ENCODE measurements at regions not wholly inside any gene's neighbourhood (a gene's known extent, or its start where the extent isn't known, plus 50 kb on each side); places are given as distances from the start of the nearest gene placed in this dataset.

GRCh38 chr11:69985331-69985640, 92.8 kb upstream of the ANO1 start (continued):
- TF ChIP-seq RELA (IDR thresholded peaks at IDR 0.05; ENCODE audit: borderline replicate concordance, partially characterized antibody) (no peak), SIX5 (IDR thresholded peaks at IDR 0.05; ENCODE audit: low read depth, low read length, severe bottlenecking) (no peak), SMC3 (IDR thresholded peaks at IDR 0.05; ENCODE audit: borderline replicate concordance, low read length) (no peak), EZH2 (IDR thresholded peaks at IDR 0.05; ENCODE audit: borderline replicate concordance, control insufficient read depth, low read depth, low read length) (no peak)

GRCh38 chr11:69985641-69986439, 92.3 kb upstream of the ANO1 start:
- ChIA-PET CTCF (no interaction called here), RAD21 (ENCODE audit: unreplicated experiment) (no interaction called here), SMC1A (ENCODE audit: uncharacterized antibody, unreplicated experiment) (no interaction called here), POLR2A (no interaction called here)
- Histone ChIP-seq H3K27ac (ENCODE audit: control insufficient read depth, insufficient read depth) (no peak overlapping the region), H4K20me1 (ENCODE audit: control insufficient read depth, insufficient read depth) (no peaks in the 10 kb centered on the region), H3K4me3 (no peak overlapping the region), H3K9ac (ENCODE audit: control insufficient read depth, insufficient read depth, low read length) (no peak overlapping the region), H3K27me3 (replicated peaks in 1 of 2; ENCODE audit: control insufficient read depth in 2 of 2, insufficient read depth in 2 of 2, low read length in 1 of 2) (peaks cover 10 to 14% of the 10 kb centered on the region in 2 experiments; a peak in 3 of 4 replicates), H3K79me2 (ENCODE audit: control insufficient read depth, insufficient read depth, low read length) (no peaks in the 10 kb centered on the region), H3K36me3 (ENCODE audit: control insufficient read depth in 2 of 2, insufficient read depth in 2 of 2, low read length in 1 of 2) (no peaks in the 10 kb centered on the region), H3K9me3 (replicated peaks; ENCODE audit: control insufficient read depth, insufficient read depth, low read length) (no peaks in the 10 kb centered on the region), H3K4me1 (ENCODE audit: control insufficient read depth, insufficient read depth, low read length) (no peaks in the 10 kb centered on the region), H2AFZ (ENCODE audit: control insufficient read depth, low read depth, low read length) (no peak overlapping the region), H3K4me2 (ENCODE audit: control insufficient read depth, insufficient read depth) (no peak overlapping the region)
- 19% methylated on average over 19 of the region's 75 CpGs for whole genome bisulfite sequencing (ENCODE audit: insufficient coverage, insufficient replicate concordance, low lambda C conversion rate, missing lambda C conversion rate)
- ATAC-seq (no peak), DNase-seq (ENCODE audit: low read depth, low spot score) (no peak), FAIRE-seq (no peak)
- in situ Hi-C loops (cut with MboI) (no loop called here), intact Hi-C loops (cut with micrococcal nuclease; ENCODE audit: unreplicated experiment) (no loop called here)
- TF ChIP-seq CHD1 (IDR thresholded peaks at IDR 0.05; ENCODE audit: low read depth, low read length) = no peak
- no peak for TF ChIP-seq E2F8 (IDR thresholded peaks at IDR 0.05; ENCODE audit: low read depth, partially characterized antibody)
- TF ChIP-seq EP300 (IDR thresholded peaks at IDR 0.05; ENCODE audit: borderline replicate concordance in 1 of 2, control insufficient read depth in 1 of 2, low read depth in 2 of 2, low read length in 2 of 2) = no peak
- TF ChIP-seq NFXL1 (IDR thresholded peaks at IDR 0.05; ENCODE audit: borderline replicate concordance) = no peak
- no peak for TF ChIP-seq RELB (IDR thresholded peaks at IDR 0.05; ENCODE audit: low read depth)
- no TSS peak for BruUV-seq (replicated peaks)

All from GM12878 (cell line).